Caco-2 (cell line): ENCODE measurements at regions not wholly inside any gene's neighbourhood (a gene's known extent, or its start where the extent isn't known, plus 50 kb on each side); places are given as distances from the start of the nearest gene placed in this dataset.

Experiments used
- BruUV-seq: library from RNA; stranded (reverse); fragments of 400-500 nt; replicated peaks from 2 replicates; lab custom pipeline; 2021; lab: Mats Ljungman, UMichigan
- CTCF ChIA-PET: fragments of 300-600 bp; sonication (Branson Sonifier 250); formaldehyde crosslinking; loops from one replicate; lab custom pipeline; 2022; ENCODE audit warnings: antibody characterized with exemption; lab: Charles Lee
- POLR2A ChIA-PET: fragments of 300-600 bp; sonication (Branson Sonifier 250); formaldehyde crosslinking; loops from one replicate; lab custom pipeline; 2022; ENCODE audit warnings: antibody characterized with exemption; lab: Charles Lee
- DNase-seq, 2 experiments: peaks; one replicate each; pipeline versions ENCODE4 v3.0.0 to v3.0.0-alpha.2; 2020 to 2022
- H3K27me3 ChIP-seq: replicated peaks from 2 replicates; pipeline ENCODE4 v1.6.0; 2011; ENCODE audit warnings: low read length; ENCODE audit not compliant: control insufficient read depth, insufficient read depth
- H3K36me3 ChIP-seq: 2 replicates; pipeline ENCODE4 v1.5.1; 2011; ENCODE audit warnings: low read length; ENCODE audit not compliant: control insufficient read depth, insufficient read depth
- H3K4me1 ChIP-seq: fragments of 250-450 bp; sonication (Bioruptor Pico); 2 replicates; pipeline ENCODE4 v1.5.1; 2020; ENCODE audit warnings: mild to moderate bottlenecking
- H3K4me3 ChIP-seq: 2 replicates; pipeline ENCODE4 v1.5.1; 2011; ENCODE audit warnings: low read depth, mild to moderate bottlenecking, control low read depth, low read length
- H3K9me3 ChIP-seq: fragments of 250-450 bp; sonication (Bioruptor Pico); 2 replicates; pipeline ENCODE4 v1.5.1; 2020; ENCODE audit warnings: mild to moderate bottlenecking, moderate library complexity
- H3K27ac Mint-ChIP-seq: one replicate; pipeline ENCODE4 v1.8.0; 2022; ENCODE audit warnings: mixed read lengths; ENCODE audit not compliant: unreplicated experiment
- H3K27me3 Mint-ChIP-seq: one replicate; pipeline ENCODE4 v1.8.0; 2022; ENCODE audit warnings: mixed read lengths; ENCODE audit not compliant: insufficient read depth, unreplicated experiment
- H3K36me3 Mint-ChIP-seq: one replicate; pipeline ENCODE4 v1.8.0; 2022; ENCODE audit warnings: mild to moderate bottlenecking, mixed read lengths; ENCODE audit not compliant: insufficient read depth, unreplicated experiment
- H3K4me1 Mint-ChIP-seq: one replicate; pipeline ENCODE4 v1.8.0; 2022; ENCODE audit warnings: low read depth, mixed read lengths; ENCODE audit not compliant: unreplicated experiment
- H3K4me3 Mint-ChIP-seq: one replicate; pipeline ENCODE4 v1.8.0; 2022; ENCODE audit warnings: mild to moderate bottlenecking, moderate library complexity, mixed read lengths; ENCODE audit not compliant: unreplicated experiment
- H3K9me3 Mint-ChIP-seq: one replicate; pipeline ENCODE4 v1.8.0; 2022; ENCODE audit warnings: mixed read lengths; ENCODE audit not compliant: unreplicated experiment
- intact Hi-C: fragments of 100-400 bp; cut with micrococcal nuclease; formaldehyde crosslinking; loops from one replicate; pipeline ENCODE4 v1.10.0; 2022; ENCODE audit not compliant: unreplicated experiment
- TF ChIP-seq, protein P1 (sequence below), 2 experiments: fragments of 200-600 bp in 1 of 2; IDR thresholded peaks; 1 replicate in 1 of 2; 2 replicates in 1 of 2; pipeline versions ENCODE4 v1.5.1 to v1.8.0; 2011 to 2022; ENCODE audit warnings: antibody characterized with exemption in 1 of 2, control low read depth in 1 of 2, inconsistent platforms in 1 of 2, low read depth in 1 of 2, low read length in 1 of 2, mild to moderate bottlenecking in 1 of 2, moderate library complexity in 1 of 2; ENCODE audit not compliant: insufficient read depth in 1 of 2, severe bottlenecking in 1 of 2, unreplicated experiment in 1 of 2

GRCh38 chr2:145119225-145119624, 599.3 kb upstream of the ZEB2 start:
- no peaks in the 10 kb centered on the region for H3K9me3 Mint-ChIP-seq
- ChIA-PET CTCF (no interaction called here), POLR2A (no interaction called here)
- H3K9me3 ChIP-seq = no peaks in the 10 kb centered on the region
- DNase-seq = no peak
- no peaks in the 10 kb centered on the region for H3K4me1 ChIP-seq
- H3K4me3 ChIP-seq = no peak overlapping the region
- intact Hi-C loops = no loop called here
- no peaks in the 10 kb centered on the region for H3K36me3 Mint-ChIP-seq
- TF ChIP-seq, protein P1, sequence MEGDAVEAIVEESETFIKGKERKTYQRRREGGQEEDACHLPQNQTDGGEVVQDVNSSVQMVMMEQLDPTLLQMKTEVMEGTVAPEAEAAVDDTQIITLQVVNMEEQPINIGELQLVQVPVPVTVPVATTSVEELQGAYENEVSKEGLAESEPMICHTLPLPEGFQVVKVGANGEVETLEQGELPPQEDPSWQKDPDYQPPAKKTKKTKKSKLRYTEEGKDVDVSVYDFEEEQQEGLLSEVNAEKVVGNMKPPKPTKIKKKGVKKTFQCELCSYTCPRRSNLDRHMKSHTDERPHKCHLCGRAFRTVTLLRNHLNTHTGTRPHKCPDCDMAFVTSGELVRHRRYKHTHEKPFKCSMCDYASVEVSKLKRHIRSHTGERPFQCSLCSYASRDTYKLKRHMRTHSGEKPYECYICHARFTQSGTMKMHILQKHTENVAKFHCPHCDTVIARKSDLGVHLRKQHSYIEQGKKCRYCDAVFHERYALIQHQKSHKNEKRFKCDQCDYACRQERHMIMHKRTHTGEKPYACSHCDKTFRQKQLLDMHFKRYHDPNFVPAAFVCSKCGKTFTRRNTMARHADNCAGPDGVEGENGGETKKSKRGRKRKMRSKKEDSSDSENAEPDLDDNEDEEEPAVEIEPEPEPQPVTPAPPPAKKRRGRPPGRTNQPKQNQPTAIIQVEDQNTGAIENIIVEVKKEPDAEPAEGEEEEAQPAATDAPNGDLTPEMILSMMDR (IDR thresholded peaks at IDR 0.05; ENCODE audit: insufficient read depth in 1 of 2, low read depth in 1 of 2, low read length in 1 of 2, severe bottlenecking in 1 of 2, unreplicated experiment in 1 of 2) = no peak
- no peaks in the 10 kb centered on the region for H3K27me3 ChIP-seq
- H3K4me1 Mint-ChIP-seq = no peaks in the 10 kb centered on the region
- H3K36me3 ChIP-seq = no peaks in the 10 kb centered on the region
- no peak overlapping the region for H3K4me3 Mint-ChIP-seq
- H3K27me3 Mint-ChIP-seq = peaks cover 8% of the 10 kb centered on the region
- no peak overlapping the region for H3K27ac Mint-ChIP-seq
- no TSS peak for BruUV-seq

DNA sequence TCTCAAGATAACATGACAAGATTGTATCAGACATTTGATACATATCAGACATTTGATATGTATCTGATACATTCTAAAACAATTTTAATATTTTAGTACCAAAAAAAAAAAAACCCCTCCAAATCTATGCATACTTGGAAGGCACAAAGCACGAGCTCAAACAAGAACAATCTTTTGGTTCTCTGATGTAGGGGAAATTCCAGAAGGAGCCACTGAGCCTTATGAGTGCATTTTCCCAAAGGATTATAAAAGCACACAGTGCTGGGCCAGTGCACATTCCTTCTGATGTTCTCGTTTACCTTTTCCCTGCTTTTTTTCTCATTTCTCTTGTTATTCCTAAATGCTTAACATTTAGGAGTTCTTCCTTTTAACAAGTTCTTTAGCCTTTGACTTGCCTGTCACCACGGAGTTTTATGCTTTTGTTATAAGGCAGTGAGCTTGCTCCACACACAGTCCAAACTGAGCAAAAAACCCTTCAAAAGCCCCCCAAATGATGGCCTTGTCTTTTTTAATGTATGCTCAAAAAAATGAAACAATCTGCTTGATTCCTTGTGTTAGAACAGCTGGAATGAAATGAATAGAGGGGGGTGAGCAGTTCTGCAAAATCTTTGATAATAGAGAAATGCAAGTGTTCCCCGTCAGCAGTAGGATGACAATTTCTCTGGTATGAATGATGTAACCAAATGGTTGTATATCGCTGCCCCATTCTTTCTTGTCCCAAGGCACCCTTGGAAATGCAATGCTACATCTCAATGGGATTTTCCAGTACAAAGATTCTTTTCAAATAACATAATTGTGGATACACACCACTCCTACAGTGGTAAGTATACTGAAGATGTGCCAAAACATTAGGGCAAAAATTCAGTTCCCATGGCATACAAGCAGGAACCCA, 597.2 kb upstream of the ZEB2 start:
- no peaks in the 10 kb centered on the region for H3K9me3 ChIP-seq
- ChIA-PET POLR2A (no interaction called here), CTCF (no interaction called here)
- DNase-seq = no peak
- H3K4me3 ChIP-seq = no peak overlapping the region
- no peaks in the 10 kb centered on the region for H3K36me3 Mint-ChIP-seq
- no peaks in the 10 kb centered on the region for H3K9me3 Mint-ChIP-seq
- H3K4me3 Mint-ChIP-seq = no peak overlapping the region
- H3K27me3 Mint-ChIP-seq = peaks cover 3% of the 10 kb centered on the region
- no peak overlapping the region for H3K27ac Mint-ChIP-seq
- intact Hi-C loops = no loop called here
- H3K4me1 Mint-ChIP-seq = no peaks in the 10 kb centered on the region
- no TSS peak for BruUV-seq
- H3K36me3 ChIP-seq = no peaks in the 10 kb centered on the region
- H3K4me1 ChIP-seq = no peaks in the 10 kb centered on the region
- H3K27me3 ChIP-seq = no peaks in the 10 kb centered on the region
- TF ChIP-seq, protein P1 (IDR thresholded peaks at IDR 0.05; ENCODE audit: insufficient read depth in 1 of 2, low read depth in 1 of 2, low read length in 1 of 2, severe bottlenecking in 1 of 2, unreplicated experiment in 1 of 2) = no peak

DNA sequence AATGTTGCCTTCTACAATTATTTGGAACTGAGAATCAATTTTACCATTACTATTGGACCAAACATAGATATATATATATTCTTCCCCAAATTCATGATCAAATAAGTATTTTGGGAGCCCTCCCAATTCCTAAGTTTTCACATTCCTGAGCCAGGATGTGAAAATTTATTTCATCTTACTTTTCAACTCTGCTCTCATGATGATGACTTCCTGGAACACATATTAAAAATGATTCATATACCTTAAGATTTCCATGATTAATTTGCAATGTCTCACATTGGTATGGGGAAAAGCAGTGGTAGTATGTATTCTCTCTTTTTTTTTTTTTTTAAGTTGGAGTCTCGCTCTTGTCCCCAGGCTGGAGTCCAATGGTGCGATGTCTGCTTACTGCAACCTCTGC, 596.1 kb upstream of the ZEB2 start:
- Mint-ChIP-seq H3K9me3 (no peaks in the 10 kb centered on the region), H3K4me1 (no peaks in the 10 kb centered on the region), H3K4me3 (no peak overlapping the region), H3K27me3 (peaks cover 3% of the 10 kb centered on the region), H3K36me3 (no peaks in the 10 kb centered on the region), H3K27ac (no peak overlapping the region)
- Histone ChIP-seq H3K9me3 (no peaks in the 10 kb centered on the region), H3K27me3 (no peaks in the 10 kb centered on the region), H3K36me3 (no peaks in the 10 kb centered on the region), H3K4me3 (no peak overlapping the region), H3K4me1 (no peaks in the 10 kb centered on the region)
- TF ChIP-seq, protein P1 (IDR thresholded peaks at IDR 0.05; ENCODE audit: insufficient read depth in 1 of 2, low read depth in 1 of 2, low read length in 1 of 2, severe bottlenecking in 1 of 2, unreplicated experiment in 1 of 2) = no peak
- CTCF ChIA-PET = no interaction called here
- DNase-seq = no peak
- intact Hi-C loops = no loop called here
- BruUV-seq = no TSS peak
- POLR2A ChIA-PET = no interaction called here
